M059J (cell line): ENCODE measurements at regions not wholly inside any gene's neighbourhood (a gene's known extent, or its start where the extent isn't known, plus 50 kb on each side); places are given as distances from the start of the nearest gene placed in this dataset.

Source experiments
- DNase-seq: peaks from one replicate; pipeline ENCODE4 v3.0.0-alpha.2; 2012; ENCODE audit warnings: low read depth

DNA sequence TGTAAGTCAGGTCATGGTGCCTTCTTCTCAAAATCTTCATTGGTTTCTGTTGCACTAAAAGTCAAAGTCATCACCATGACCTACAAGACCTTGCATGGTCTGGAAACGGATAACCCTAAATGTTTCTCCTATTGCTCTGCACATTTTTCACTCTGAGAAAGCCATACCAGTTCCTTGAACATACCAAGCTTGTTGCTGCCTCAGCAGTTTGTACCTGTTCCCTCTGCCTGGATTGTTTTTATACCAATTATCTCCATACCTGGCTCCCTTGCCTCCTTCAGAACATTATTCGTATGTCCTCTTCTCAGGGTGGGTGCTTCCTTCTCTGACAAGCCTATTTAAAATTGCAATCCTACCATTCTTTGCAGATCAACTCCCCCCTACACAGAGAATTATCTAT lies 498.4 kb downstream of the DSC3 start:
- no peak for DNase-seq

DNA sequence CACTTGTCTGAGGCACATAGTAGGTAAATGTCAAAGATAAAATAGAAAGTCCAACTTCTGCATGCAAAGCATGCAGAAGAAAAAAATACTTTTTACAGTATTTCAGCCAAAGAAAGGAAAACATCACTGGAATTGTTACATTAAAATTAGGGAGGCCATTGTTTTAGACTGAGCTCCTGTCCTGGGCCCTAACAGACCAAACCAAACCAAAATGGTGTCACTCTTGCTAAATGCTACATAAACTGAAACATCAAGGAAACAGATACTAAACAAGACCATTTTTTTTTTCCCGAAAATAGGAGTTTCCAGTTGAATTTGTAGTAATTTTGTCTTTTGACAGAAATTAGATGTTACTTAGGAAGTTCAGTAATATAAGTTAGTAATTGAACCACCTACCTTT lies 508.8 kb downstream of the DSC3 start:
- no peak for DNase-seq

DNA sequence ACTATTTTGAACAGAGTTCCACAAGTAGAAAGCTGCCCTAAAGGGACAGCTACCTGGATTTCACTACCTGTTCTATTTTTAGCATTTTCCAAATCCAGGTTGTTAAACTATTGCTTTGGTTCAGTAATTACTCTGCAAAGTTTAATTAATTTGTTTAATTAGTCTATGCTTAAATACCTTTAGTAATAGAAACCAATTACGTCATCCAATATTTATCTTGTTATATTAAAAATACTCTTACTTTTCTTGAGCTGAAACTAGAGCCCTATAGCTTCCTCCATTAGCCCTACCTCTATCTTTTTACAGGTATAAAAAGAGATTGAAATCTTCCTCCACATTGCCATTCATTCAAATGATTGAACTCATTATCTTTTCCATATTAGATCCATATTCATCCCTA lies 514.6 kb downstream of the DSC3 start:
- no peak for DNase-seq

DNA sequence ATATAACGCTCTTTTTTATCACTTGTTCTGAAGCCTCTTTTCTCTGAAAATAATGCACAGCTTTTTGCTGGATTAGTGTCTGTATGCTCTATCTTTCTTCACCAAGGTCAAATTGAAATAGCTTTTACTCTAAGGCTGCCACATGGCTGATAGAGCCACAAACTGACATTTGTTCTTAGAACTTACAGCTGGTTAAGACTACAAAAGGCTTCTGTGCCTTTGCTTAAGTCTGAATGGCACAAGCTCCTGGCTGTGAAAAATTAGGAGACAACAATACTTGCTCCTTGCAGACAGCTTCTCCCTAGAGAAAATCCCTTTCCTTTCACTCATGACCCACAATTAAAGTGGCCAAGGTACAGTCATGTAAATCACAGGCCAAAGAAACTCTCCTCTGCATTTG lies 515.3 kb downstream of the DSC3 start:
- DNase-seq: no peak

DNA sequence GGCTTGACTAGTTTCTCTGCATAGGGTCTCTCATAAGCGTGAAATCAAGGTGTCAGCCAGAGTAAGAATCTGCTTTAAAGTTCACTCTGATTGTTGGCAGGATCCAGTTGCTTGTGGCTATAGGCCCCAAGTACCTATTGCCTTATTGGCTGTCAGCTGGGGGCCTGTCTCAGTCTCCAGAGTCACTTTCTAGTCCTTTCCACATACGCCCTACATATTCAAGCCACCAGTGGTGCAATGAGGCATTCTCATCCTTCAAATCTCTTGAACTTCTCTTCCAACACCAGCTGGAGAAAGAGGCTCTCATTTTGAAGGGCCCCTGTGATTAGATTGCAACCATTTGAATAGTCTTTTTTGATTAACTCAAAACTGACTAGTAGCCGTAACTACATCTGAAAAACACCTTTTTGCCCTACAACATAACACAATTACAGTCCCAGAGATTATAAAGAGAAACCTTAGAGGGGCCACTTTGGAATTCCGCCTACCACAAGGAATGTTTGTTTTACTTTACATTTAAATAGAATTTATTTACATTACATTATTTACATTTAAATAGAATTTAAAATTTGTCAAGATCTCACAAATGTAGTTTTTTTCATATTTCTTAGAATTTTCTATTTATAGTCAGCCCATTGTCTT lies 520.1 kb downstream of the DSC3 start:
- no peak for DNase-seq

DNA sequence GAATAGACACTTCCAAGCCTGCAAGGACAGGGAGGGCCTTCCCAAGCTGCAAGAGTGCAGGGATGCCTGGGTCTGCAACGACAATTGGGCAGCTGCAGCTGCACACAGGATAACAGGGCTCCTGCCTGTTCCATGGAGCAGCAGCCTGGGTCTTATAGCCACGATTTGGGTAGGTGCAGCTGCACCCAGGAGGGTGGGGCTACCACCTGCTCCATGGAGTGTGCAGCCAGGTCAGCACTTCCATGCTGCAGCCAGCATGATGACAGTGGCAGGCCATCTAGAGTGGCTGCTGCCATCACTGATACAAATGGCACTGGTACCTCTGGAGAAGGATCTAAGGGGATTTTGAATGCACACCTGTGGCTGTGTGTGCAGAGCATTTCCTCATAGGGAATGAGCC lies 528.5 kb downstream of the DSC3 start:
- DNase-seq: no peak

DNA sequence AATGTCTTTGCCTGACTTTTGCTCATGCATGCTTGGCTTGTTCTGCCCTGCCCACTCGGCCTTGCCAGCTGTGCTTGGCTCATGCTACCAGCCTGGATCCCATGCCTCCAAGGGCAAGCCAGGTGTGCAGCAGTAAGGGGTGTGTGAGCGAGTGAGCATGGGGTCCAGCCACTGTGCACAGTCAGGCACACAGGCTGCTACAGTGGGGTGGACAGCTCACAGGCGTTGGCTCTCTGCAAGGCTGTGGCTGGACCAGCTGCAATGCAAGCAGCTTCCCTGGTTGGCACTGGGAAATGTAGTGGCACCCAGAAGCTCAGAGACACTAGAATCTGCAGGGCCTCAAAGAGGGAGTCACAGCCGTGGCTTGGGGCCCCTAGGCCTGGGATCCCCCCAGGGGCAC lies 529.7 kb downstream of the DSC3 start:
- DNase-seq: no peak

DNA sequence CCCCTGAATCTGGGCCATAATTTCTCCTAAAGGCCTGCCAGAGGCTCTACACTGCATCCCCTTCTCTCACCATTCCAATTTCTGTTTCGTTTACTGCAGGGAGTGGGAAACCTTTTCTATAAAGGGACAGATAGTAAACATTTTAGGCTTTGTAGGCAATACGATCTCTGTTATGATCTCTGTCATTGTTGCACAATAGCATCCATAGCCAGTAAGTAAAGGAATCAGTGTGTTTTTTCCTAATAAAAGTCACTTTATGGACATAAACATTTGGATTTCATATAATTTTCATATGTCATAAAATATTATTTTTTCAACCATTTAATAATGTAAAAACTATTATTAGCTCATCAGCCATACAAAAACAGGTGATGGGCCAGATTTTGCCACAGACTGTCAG lies 531.7 kb downstream of the DSC3 start:
- no peak for DNase-seq

DNA sequence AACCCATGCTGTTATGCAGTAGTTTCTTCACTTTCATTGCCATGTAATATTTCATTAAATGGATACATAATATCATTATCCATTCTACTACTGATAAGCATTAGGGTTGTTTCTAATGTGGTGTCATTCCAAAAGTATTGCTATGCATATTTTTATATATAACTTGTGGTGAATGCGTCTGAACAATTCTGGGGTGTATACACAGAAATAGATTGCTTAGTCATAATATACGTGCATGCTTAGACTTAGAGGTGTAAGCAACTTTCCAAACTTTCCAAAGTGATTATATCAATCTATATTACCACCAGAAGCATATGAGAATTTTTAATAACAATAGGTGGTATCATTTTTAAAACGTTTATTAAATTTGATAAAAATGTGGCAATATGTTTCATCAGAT lies 540.9 kb downstream of the DSC3 start:
- no peak for DNase-seq

DNA sequence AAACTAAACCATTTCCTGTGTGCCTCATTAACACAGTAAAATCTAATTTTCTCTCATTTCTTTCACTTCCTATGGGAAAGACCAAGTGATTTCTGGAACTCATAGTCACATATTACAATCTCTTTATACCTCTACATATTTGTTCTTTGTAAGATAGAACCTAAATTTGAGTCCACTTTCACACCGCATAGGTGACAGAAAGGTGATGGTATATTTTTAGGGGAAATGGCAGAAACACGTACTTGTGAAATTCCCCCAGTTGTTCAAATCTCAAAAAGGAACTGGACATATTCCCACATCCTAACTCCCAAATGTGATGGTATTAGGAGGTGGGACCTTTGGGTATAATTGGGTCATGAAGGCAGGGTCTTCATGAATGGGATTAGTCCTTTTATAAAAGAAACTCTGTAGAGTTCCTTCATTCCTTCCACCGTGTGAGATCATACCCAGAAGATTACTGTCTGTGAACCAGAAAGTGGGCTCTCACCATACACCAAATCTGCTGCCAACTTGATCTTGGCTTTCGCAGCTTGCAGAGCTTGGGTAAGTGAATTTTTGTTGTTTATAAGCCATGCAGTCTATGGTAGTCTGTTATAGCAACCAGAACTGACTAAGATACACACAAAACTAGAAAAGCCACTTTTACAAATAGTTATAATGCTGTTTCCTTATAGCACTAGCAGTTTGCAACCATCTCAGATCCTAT lies 542.1 kb downstream of the DSC3 start:
- no peak for DNase-seq

DNA sequence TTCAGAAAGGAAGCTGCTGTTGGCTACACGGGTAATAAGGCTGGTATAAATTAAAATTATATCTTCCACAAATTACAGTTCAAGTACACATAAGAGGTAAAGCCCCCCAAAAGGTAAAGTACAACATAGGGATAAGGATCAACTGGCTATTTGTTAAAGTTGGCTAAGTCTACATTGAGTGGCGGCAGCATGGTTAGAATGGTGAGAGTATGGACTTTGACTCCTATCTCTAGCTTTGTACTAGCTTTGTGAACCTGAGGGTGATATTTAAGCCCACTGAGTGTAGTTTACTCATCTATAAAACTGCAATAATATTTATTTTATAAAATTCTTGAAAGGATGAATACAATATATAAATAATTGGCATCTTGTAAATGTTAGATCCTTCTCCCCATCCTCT lies 542.8 kb downstream of the DSC3 start:
- DNase-seq: no peak

DNA sequence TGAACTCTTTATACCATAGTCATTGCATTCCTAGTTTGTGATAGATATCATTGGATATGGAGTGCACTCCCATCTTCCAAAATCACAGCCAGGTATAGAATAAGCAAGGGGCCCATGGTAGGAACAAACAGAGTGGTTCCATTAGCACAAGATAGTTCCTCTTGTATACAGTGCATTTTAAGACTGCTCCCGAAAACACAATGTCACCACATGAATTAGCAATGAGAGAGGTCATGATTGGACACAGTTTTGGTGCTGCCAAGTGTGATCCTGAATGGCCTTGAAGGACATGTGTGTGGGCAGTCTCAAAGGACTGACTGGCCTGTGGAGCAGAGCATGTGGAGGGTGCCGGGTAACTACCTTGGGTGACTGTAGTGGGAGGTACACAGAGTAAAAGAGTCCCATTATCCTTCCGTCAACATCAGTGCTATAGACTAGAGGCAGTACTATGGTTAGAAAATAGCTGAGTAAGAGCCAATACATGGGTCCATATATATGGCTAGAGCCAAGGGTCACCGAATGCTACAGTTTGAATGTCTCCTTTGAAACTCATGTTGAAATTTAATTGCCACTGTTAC lies 549.9 kb downstream of the DSC3 start:
- DNase-seq: no peak

DNA sequence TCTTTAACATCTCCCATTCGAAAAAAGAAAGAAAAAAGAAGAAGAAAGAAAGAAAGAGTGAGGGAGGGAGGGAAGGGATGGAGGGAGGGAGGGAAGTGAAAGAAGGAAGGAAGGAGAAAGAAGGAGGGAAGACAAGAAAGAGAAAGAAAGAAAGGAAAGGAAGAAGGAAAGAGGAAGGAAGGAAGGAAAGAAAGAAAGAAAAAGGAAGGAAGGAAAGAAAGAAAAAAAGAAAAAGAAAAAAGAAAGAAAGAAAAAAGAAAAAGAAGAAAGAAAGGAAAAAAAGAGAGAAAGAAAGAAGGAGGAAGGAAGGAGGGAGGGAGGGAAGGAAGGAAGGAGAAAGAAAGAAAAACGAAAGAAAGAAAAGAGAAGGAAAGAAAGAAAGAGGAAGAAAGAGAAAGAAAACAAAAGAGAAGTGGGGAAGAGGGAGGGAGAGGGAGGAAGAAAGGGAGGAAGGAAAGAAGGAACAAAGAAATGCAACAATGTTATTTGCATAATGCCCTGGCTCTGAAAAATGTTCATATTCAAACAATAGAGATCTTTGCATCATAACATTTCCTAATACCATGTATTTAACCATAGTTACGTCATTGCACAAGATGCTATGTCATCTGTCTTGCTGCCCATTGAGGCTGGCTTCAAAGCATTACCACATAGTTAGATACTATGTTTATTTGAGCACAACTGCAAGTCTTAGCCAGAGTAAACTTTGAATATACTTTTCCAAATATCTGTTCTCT lies 550.6 kb downstream of the DSC3 start:
- DNase-seq: no peak

DNA sequence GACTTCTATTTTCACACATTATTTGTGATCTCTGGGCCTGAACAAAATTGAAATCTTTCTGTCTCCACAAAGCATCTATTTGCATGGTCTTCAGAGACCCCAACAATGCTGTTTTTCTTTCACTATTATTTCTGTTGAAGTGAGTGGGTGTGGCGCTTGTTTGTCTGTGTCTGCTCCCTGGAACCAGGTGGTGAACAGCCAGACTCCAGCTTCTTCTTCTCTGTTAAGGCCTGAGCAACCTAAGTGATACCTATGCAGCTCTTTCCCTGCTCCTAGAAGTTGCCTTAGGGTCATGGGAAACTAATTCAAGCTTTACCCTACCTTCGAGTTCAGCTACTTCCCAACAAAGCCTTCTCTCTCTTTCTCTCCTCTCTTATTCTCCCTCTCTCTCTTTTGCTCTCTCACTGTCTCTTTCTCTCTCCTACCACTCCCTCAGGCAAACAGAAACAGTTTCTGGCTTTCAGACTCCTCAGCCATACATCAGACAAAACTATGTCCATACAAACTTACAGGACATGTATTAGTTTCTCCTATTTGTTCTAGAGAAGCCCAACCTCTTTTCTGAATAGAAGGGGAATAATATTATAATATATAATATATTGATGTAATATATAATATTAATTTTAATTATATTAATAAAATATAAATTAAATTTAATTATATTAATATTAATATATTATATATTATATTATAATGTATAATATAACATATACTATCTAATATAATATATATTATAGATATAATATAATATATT lies 552.5 kb downstream of the DSC3 start:
- no peak for DNase-seq

DNA sequence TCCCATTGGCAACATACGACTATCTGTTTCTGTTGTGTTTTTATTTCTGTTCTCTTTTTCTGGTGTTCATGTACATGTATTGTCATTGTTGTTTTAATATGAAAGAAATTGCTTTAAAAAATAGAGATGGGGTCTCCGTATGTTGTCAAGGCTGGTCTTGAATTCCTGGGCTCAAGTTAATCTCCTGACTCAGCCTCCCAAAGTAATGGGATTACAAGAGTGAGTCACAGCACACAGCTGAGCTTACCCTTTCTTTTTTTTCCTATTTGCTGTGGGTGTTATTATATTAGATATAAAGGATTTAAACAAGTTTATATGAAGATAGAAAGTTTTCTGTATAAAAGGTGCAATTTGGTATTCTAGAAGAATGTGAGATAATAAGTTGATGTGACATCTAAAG lies 554.6 kb downstream of the DSC3 start:
- DNase-seq: no peak

DNA sequence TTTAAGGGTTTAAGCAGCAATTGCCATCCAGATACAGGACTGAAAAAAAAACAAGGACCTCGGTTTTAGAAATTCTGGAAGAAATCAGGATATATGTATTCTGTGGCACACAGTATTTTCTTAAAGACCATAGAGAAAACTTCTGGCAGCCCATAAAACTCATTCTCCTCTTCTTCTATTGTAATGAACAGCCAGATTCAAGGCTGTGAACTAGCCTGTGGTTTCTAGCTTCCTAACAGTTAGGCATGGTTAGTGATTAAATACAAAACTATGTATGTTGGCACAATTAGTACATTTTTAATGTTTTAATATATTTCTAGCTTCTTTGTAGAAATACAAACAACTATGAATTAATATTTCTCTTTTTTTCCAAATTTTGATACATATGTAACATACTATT lies 555.7 kb downstream of the DSC3 start:
- DNase-seq: peak; percentile 26

DNA sequence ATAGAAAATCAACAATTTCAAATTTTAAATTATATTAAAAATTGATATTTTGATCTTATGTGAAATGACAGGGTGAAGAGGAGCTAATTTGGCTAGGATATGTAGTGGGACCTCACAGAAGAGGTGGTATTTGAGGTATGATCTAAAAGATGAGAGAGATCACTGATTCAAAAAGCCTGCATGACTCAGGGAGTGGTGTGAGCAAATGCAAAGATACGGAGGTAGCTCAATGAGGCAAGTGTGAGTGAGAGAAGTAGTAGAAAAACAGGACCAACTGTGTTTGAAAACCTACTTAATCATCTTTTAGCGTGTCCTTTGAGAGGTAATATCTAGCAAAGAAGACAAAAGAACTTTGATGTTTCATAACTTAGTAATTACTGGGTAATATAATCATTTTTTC lies 557.5 kb downstream of the DSC3 start:
- no peak for DNase-seq

DNA sequence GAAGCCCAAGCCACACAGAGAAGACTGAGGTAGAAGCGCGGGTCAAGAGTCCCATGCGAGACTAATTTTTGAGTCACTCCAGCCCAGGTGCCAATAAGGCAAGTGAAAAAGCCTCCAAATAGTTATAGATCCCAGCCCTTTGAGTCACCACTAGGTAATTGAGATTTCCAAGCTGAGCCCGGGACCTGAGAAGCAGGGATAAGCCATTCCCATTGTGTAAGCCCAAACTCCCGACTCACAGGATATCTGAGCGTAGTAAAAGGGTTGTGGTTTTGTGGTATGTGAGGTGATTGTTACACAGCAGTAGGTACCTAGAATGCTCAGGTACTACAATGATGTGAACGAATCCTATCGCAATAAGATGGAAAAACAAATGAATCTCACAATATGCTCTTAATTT lies 560.7 kb downstream of the DSC3 start:
- no peak for DNase-seq

DNA sequence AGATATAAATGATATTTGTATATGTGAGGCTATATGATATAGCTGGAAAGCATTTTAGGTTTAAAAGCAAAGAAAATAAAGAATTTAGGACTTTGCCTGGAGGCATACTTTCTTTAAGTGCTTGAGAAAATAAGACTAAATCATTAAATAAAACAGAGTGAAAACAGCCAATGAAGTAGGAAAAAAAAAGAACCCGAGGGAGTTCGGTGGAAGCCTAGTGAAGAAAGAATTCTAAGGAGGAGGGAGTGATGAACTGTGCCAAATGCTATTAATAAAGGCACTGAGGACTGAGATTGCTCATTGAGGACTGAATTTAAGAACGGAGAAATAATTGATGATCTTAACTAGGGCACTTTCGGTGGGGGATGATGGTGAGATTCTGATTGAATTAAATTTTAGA lies 573.5 kb downstream of the DSC3 start:
- no peak for DNase-seq

DNA sequence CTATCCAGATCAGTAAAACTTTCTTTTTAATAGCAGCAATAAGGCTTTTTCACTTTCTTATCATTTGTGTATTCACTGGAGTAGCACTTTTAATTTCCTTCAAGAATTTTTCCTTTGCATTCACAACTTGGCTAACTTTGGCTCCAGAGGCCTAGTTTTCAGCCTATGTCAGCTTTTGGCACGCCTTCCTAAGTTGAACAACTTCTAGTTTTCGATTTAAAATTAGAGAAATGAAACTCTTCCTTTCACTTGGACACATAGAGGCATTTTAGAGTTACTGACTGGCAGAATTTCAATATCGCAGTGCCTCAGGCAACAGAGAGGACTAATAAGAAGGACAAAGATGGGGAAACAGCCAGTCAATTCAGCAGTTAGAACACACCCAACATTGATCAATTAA lies 577.4 kb downstream of the DSC3 start:
- no peak for DNase-seq

DNA sequence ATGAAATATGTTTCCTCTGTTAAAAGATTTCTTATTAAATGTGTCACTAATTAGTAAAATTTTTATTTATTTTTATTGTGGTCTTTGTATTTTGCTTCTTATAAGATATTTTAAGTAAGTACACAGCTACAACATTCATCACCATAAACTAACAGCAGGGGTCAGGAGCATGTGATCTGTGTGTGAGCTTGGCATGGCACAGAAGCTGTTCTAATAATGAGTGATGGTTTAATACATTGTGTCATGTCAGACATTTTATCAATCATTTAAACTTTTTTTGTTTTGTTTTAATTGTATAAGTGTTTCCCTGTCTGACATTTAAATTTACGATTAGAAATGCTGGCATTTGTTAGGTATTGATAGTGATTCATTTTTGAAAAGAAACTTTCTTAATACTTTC lies 585.4 kb downstream of the DSC3 start:
- DNase-seq: no peak

DNA sequence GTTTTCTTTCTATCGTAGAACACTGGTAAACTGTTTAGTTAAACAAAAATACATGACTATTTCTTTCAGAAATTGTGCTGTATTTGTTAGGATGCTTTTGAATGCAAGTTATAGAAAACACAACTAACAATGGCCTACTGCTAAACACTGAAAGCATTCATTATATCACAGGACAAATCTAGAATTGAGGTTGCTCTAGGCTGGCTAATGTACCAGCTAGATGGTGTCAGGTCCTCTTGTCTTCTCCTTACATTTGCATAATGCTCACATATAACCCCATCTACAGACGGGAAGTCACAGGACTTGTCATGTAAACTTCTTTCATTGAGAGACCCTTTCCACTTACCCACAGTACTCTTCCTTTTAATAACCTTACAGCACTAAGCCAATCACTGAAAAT lies 586.8 kb downstream of the DSC3 start:
- DNase-seq: no peak
